ENCODE measurements at regions not wholly inside any gene's neighbourhood (a gene's known extent, or its start where the extent isn't known, plus 50 kb on each side); places are given as distances from the start of the nearest gene placed in this dataset.

DNA sequence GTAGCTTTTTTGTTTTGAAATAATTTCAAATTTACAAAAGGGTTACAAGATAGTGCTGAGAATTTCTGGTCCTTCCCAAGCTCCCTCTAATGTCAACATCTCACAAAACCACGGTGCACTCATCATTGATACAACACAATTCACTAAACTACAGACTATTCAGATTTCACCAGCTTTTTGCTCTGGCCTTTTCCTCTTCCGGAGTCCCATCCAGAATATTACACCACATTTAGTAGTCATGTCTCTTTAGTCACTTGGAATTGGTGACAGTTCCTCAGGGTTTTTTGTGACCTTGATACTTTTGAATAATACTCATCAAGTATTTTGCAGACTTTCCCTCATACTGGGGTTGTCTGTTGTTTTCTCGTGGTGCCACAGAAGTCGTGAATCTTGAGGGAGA, 484.0 kb downstream of the GADD45G start:
- DNase-seq (ENCODE audit: low read depth, low spot score) (no peak), FAIRE-seq (no peak)
- TF ChIP-seq EZH2 (IDR thresholded peaks at IDR 0.05; ENCODE audit: low read length) = no peak
- TF ChIP-seq, protein P1, sequence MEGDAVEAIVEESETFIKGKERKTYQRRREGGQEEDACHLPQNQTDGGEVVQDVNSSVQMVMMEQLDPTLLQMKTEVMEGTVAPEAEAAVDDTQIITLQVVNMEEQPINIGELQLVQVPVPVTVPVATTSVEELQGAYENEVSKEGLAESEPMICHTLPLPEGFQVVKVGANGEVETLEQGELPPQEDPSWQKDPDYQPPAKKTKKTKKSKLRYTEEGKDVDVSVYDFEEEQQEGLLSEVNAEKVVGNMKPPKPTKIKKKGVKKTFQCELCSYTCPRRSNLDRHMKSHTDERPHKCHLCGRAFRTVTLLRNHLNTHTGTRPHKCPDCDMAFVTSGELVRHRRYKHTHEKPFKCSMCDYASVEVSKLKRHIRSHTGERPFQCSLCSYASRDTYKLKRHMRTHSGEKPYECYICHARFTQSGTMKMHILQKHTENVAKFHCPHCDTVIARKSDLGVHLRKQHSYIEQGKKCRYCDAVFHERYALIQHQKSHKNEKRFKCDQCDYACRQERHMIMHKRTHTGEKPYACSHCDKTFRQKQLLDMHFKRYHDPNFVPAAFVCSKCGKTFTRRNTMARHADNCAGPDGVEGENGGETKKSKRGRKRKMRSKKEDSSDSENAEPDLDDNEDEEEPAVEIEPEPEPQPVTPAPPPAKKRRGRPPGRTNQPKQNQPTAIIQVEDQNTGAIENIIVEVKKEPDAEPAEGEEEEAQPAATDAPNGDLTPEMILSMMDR (optimal IDR thresholded peaks at IDR 0.05 in 1 of 3, IDR thresholded peaks at IDR 0.05 in 1 of 3, conservative IDR thresholded peaks at IDR 0.05 in 1 of 3; ENCODE audit: extremely low read depth in 1 of 3, insufficient read depth in 2 of 3, low read length in 3 of 3) = no peak
- Histone ChIP-seq H3K4me1 (ENCODE audit: control insufficient read depth, extremely low read depth, insufficient read depth, low read length) (no peaks in the 10 kb centered on the region), H3K4me3 (ENCODE audit: control insufficient read depth in 2 of 3, extremely low read depth in 1 of 3, insufficient read depth in 2 of 3, low read depth in 1 of 3, low read length in 3 of 3) (no peak overlapping the region), H4K20me1 (ENCODE audit: control insufficient read depth, extremely low read depth, insufficient read depth, low read length) (no peaks in the 10 kb centered on the region), H3K79me2 (ENCODE audit: control insufficient read depth, insufficient read depth, low read length) (no peaks in the 10 kb centered on the region), H3K4me2 (ENCODE audit: control insufficient read depth, extremely low read depth, insufficient read depth, low read depth, low read length) (no peak overlapping the region), H3K9me3 (ENCODE audit: control insufficient read depth, low read depth, low read length) (no peaks in the 10 kb centered on the region), H3K9ac (ENCODE audit: control insufficient read depth, extremely low read depth, insufficient read depth, low read length) (no peak overlapping the region), H3K36me3 (ENCODE audit: control insufficient read depth in 2 of 2, extremely low read depth in 1 of 2, insufficient read depth in 2 of 2, low read length in 2 of 2) (no peaks in the 10 kb centered on the region), H2AFZ (ENCODE audit: control insufficient read depth, low read length) (no peak overlapping the region), H3K27me3 (ENCODE audit: control insufficient read depth, extremely low read depth, insufficient read depth, low read length) (peaks cover 4% of the 10 kb centered on the region), H3K9me1 (ENCODE audit: control insufficient read depth, extremely low read depth, insufficient read depth, low read length) (no peaks in the 10 kb centered on the region), H3K27ac (ENCODE audit: control insufficient read depth, insufficient read depth, low read length) (no peak overlapping the region)
- dilution Hi-C loops (cut with MboI; ENCODE audit: extremely low pct_ligation_motif_present, low sequenced_read_pairs) = no loop called here

DNA sequence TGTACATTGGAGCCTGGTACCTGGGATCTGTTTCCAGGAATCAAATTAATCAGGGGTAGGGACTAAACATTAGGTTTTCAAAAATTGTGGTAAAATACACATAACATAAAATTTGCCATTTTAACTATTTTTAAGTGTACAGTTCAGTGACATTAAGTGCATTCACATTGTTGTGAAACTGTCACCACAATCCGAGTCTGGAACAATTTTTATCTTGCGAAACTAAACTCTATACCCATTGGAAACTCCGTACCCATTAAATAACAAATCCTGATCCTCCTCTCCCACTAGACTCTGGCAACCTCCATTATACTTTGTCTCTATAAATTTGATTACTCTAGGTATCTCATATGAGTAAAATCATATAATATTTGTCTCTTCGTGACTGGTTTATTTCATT, 486.2 kb downstream of the GADD45G start:
- Histone ChIP-seq H3K9me3 (ENCODE audit: control insufficient read depth, low read depth, low read length) (no peaks in the 10 kb centered on the region), H3K36me3 (ENCODE audit: control insufficient read depth in 2 of 2, extremely low read depth in 1 of 2, insufficient read depth in 2 of 2, low read length in 2 of 2) (no peaks in the 10 kb centered on the region), H3K27me3 (ENCODE audit: control insufficient read depth, extremely low read depth, insufficient read depth, low read length) (peaks cover 7% of the 10 kb centered on the region), H4K20me1 (ENCODE audit: control insufficient read depth, extremely low read depth, insufficient read depth, low read length) (no peaks in the 10 kb centered on the region), H3K79me2 (ENCODE audit: control insufficient read depth, insufficient read depth, low read length) (no peaks in the 10 kb centered on the region), H3K4me2 (ENCODE audit: control insufficient read depth, extremely low read depth, insufficient read depth, low read depth, low read length) (no peak overlapping the region), H2AFZ (ENCODE audit: control insufficient read depth, low read length) (no peak overlapping the region), H3K27ac (ENCODE audit: control insufficient read depth, insufficient read depth, low read length) (no peak overlapping the region), H3K9me1 (ENCODE audit: control insufficient read depth, extremely low read depth, insufficient read depth, low read length) (no peaks in the 10 kb centered on the region), H3K4me3 (ENCODE audit: control insufficient read depth in 2 of 3, extremely low read depth in 1 of 3, insufficient read depth in 2 of 3, low read depth in 1 of 3, low read length in 3 of 3) (no peak overlapping the region), H3K4me1 (ENCODE audit: control insufficient read depth, extremely low read depth, insufficient read depth, low read length) (no peaks in the 10 kb centered on the region), H3K9ac (ENCODE audit: control insufficient read depth, extremely low read depth, insufficient read depth, low read length) (no peak overlapping the region)
- dilution Hi-C loops (cut with MboI; ENCODE audit: extremely low pct_ligation_motif_present, low sequenced_read_pairs) = no loop called here
- TF ChIP-seq, protein P1 (optimal IDR thresholded peaks at IDR 0.05 in 1 of 3, IDR thresholded peaks at IDR 0.05 in 1 of 3, conservative IDR thresholded peaks at IDR 0.05 in 1 of 3; ENCODE audit: extremely low read depth in 1 of 3, insufficient read depth in 2 of 3, low read length in 3 of 3) = no peak
- TF ChIP-seq EZH2 (IDR thresholded peaks at IDR 0.05; ENCODE audit: low read length) = no peak
- DNase-seq (ENCODE audit: low read depth, low spot score) = no peak
- no peak for FAIRE-seq

Data from keratinocyte (primary cell).